22Rv1 (cell line): ENCODE measurements at regions not wholly inside any gene's neighbourhood (a gene's known extent, or its start where the extent isn't known, plus 50 kb on each side); places are given as distances from the start of the nearest gene placed in this dataset.
"Not testable (repeated sequence)": the region's sequence is repeated elsewhere in the genome, so short reads cannot be mapped to it uniquely, and the experiment has no call there.

ENCODE experiments used
- H3K27ac ChIP-seq: fragments of 450-650 bp; 2 replicates; pipeline ENCODE4 v1.5.1; 2017
- CTCF ChIP-seq: fragments of 450-650 bp; IDR thresholded peaks from 2 replicates; pipeline ENCODE4 v1.5.1; 2017; ENCODE audit warnings: mild to moderate bottlenecking
- ZFX ChIP-seq: fragments of 450-650 bp; IDR thresholded peaks from 2 replicates; pipeline ENCODE4 v1.6.1; 2017; ENCODE audit warnings: antibody characterized with exemption, borderline replicate concordance

DNA sequence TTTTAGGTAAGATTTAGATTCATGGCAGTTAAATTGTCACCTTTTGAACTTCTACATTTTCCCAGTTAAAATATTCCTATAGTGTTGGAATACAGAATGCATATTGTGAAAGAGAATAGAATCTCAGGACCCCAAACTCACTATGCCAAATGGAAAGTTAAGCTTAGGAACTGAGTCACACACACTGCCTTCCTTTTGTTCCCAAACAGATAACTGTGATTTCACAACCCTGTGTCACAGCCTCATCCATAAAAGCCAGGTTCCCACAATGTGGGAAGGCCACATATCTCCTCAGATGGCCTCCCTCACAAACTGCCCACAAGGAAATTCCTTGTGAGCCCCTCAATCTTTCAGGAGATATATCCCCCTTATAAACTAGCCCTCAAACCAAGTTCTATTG lies 94.7 kb upstream of the HPF1 start:
- TF ChIP-seq ZFX (no peak), CTCF (no peak)
- H3K27ac ChIP-seq: no peak overlapping the region

- H3K27ac ChIP-seq: no peak overlapping the region
- TF ChIP-seq CTCF (no peak), ZFX (no peak)
Measured at GRCh38 chr4:169851750-169852149, 94.0 kb upstream of the HPF1 start.

- no peak for TF ChIP-seq CTCF
- no peak for TF ChIP-seq ZFX
- no peak overlapping the region for H3K27ac ChIP-seq
Measured at GRCh38 chr4:169849456-169849855, 91.7 kb upstream of the HPF1 start.

DNA sequence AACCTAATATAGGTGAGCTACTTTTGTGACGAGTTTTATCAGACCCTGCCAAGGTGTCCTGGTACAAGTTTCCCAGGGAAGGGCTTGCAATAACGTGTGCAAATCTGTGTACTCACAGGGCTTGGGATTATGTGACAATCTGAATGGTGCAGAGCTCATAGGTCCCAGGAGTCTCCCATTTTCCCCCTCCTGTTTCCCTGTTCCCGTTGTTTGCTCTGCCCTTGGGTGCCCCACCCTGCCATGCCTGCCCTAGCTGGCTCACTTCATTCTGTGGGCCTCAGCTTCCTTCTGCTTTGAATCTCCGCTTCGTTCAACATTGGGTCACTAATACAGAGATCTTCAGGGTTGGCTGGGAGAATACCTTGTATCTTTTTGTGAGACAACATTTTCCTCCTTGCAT lies 90.3 kb upstream of the HPF1 start:
- TF ChIP-seq ZFX: no peak
- no peak overlapping the region for H3K27ac ChIP-seq

DNA sequence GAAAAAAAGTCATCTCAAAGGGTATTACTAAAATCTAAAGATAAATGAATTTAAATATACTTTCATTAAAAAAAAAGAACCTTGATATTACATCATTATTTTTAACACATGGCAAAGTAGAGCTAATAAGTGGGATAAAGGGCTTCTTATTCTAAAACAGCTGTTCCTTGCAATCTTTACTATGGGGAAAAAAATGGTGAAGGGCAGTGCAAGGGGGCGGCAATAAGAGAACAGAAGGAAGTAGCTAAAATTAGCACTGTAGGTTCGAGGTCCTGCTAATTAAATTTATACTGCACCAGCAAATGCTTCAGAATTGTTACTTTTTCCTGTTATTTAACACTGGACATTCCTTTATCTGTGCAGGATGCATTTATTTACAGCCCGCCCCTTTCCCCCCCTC lies 89.4 kb upstream of the HPF1 start:
- no peak overlapping the region for H3K27ac ChIP-seq
- TF ChIP-seq ZFX (no peak), CTCF (no peak)

- TF ChIP-seq ZFX: no peak
- no peak for TF ChIP-seq CTCF
- H3K27ac ChIP-seq: no peak overlapping the region
Measured at GRCh38 chr4:169846396-169846795, 88.7 kb upstream of the HPF1 start.

DNA sequence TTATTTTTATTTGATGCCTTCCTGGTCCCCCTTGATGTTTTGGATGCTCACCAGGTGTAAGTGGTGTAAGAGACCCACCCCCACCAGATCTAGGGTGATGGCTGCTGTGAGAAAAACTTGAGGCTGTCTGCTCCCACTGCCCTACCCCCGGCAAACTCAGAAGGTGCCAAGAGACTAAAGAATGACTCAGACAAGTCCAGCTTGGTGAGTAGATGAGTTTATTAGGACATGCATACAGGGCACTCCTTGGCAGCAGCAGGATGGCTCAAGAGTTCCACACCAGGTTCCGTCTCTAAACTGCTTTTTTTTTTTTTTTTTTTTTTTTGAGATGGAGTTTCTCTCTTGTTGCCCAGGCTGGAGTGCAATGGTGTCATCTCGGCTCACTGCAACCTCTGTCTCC lies 84.0 kb upstream of the HPF1 start:
- H3K27ac ChIP-seq: no peak overlapping the region
- no peak for TF ChIP-seq CTCF
- no peak for TF ChIP-seq ZFX

DNA sequence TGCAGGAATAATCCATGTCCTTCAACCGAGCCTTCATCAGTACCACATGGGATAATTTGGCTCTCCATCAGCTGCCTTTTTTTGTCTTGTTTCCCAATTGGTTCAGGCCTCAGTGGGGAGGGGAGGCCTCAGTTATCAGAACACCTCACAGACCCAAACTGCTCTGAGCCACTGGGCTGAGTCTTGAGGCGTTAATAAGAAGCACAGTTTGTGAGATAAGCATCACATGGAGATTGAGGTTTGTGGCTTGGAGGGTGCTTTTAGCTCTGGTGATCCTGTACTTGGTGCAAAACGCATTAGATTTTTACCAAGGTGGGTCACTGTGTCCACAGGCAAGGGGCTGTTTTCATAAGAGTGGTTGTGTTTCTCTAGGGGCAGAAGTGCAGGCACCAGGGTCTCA lies 82.8 kb upstream of the HPF1 start:
- no peak overlapping the region for H3K27ac ChIP-seq
- TF ChIP-seq ZFX (no peak), CTCF (no peak)

GRCh38 chr4:169828329-169828728 lies 70.6 kb upstream of the HPF1 start:
- H3K27ac ChIP-seq: not testable (repeated sequence)
